Activated CD4-positive, alpha-beta T cell treated with anti-CD3 and anti-CD28 coated beads for 4 hours (primary cell): ENCODE measurements at regions not wholly inside any gene's neighbourhood (a gene's known extent, or its start where the extent isn't known, plus 50 kb on each side); places are given as distances from the start of the nearest gene placed in this dataset.

Experiments
- DNase-seq, 2 donors: peaks; one replicate each; pipeline ENCODE4 v3.0.0-alpha.2; 2020

DNA sequence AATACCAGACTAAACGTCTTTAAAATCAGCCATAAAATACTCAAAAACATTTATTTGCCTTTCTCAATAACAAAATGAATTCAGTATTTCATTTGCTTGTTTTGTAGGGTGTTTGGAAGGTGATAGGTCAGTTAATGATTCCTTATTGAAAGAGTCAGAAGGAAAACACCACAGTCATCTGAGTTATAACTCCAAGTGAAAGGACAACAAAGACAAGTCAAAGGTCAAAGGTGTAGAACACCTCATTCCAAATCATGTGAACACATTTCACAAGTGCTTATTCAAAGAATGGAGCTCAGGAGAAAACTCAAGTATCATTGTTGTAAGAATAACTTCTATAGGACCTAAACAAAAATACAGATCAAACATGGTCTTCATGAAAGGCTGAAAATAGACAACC lies 318.6 kb upstream of the PHF14 start:
- no peak for DNase-seq

- DNase-seq: no peak
Observed at GRCh38 chr7:10657201-10657600, 316.5 kb upstream of the PHF14 start.

DNA sequence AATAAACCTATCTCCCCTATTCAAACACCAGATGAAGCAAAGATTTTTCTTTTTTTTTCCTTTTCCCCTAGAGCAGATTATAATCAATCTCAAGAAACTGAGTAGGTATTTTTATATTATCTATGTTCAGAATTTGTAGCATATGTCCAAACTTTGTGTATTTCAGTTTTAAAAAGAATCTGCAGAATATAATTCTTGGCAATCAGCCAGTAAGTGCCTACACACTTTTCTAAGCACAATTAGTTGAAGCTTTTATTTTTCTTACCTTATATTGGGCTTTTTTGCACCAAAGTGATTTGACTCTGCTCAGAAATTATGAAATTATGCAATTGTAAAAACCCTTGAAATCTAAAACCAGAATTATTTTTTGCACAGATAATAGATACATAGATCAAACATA lies 315.8 kb upstream of the PHF14 start:
- DNase-seq: no peak

GRCh38 chr7:10662491-10662890 lies 311.2 kb upstream of the PHF14 start:
- DNase-seq: no peak

- DNase-seq: no peak
Observed at GRCh38 chr7:10662982-10663884, 310.4 kb upstream of the PHF14 start.

DNA sequence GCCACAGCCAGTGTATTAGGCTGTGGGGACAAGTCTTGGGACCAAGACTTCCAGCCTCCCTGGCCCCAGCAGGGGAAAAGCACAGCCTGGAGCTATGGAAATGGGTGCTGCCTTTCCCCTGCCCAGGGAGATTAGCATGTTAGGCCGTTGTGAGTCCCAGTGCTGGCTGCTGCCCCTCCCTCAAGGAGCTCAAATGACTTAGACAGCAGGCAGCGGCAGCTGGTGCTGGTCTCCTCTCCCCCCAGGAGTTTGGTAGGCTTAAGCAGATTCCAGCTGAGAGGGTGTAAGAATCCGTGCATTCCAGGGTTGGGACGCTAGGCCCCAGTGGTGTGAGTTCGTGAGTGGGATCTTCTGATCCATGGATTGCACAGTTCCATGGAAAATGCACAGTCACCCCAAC lies 301.5 kb upstream of the PHF14 start:
- DNase-seq: no peak

DNA sequence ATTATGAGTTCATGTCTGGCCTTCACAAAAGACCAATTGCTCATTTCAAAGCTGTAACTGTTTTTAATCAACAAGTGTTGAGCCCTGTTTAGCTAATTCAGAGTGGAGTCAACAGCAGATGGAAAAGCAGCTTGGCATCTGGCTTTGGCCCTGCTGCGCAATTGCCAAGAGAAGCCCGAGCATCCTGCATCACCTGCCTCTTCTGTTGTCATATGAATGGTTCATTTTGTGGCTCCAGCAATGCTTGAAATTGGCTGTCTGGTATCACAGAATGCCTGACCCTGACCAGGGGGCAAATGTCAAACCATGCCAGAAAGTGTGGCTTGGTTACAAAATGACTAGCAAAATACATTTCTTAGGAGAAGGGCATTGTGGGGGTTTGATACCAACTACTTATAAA lies 296.5 kb upstream of the PHF14 start:
- DNase-seq: no peak

GRCh38 chr7:10677668-10678232 lies 295.9 kb upstream of the PHF14 start:
- DNase-seq: no peak

- DNase-seq: no peak
Observed at GRCh38 chr7:10684606-10685005, 289.1 kb upstream of the PHF14 start.

GRCh38 chr7:10685040-10685439 lies 288.6 kb upstream of the PHF14 start:
- no peak for DNase-seq

DNA sequence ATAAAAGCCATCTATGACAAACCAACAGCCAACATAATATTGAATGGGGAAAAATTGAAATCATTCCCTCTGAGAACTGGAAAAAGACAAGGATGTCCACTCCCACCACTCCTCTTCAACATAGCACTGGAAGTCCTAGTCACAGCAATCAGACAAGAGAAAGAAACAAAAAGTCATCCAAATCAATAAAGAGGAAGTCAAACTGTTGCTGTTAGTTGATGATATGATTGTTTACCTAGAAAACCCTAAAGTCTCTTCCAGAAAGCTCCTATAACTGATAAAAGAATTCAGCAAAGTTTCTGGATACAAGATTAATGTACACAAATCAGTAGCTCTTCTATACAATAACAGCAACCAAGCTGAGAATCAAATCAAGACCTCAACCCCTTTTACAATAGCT lies 285.1 kb upstream of the PHF14 start:
- DNase-seq: no peak

GRCh38 chr7:10696064-10696463 lies 277.6 kb upstream of the PHF14 start:
- DNase-seq: no peak

GRCh38 chr7:10703059-10703458 lies 270.6 kb upstream of the PHF14 start:
- no peak for DNase-seq

DNA sequence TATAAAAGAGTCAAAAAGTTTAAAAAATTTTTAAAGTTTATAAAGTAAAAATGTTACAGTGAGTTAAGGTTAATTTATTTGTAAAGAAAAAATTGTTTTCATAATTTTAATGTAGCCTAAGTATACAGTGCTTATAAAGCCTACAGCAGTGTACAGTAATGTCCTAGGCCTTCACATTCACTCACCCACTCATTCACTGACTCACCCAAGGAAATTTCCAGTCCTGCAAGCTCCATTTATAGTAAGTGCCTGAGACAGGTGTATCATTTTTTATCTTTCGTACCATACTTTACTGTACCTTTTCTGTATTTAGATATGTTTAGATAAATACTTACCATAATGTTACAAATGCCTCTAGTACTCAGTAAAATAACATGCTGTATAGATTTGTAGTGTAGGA lies 269.7 kb upstream of the PHF14 start:
- no peak for DNase-seq

DNA sequence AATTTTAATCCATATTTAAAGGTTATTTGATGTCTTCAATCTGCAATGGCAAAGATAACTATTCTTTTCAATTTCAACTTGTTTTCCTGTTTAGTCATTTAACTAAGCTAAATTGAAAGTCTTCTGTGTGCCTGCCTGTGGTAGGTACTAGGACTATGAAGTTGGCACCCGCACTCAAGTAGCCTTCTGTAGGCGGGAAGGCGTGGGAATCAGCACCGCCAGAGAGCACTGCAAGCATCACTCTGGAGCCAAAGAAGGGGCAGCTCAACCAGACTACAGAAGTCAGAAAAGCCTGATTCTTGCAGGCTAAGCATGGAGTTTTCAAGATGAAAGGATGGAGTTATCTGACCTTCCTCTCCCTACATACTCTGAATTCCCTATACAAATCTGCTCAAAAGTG lies 269.0 kb upstream of the PHF14 start:
- no peak for DNase-seq

- no peak for DNase-seq
Observed at GRCh38 chr7:10706875-10707493, 266.7 kb upstream of the PHF14 start.

DNA sequence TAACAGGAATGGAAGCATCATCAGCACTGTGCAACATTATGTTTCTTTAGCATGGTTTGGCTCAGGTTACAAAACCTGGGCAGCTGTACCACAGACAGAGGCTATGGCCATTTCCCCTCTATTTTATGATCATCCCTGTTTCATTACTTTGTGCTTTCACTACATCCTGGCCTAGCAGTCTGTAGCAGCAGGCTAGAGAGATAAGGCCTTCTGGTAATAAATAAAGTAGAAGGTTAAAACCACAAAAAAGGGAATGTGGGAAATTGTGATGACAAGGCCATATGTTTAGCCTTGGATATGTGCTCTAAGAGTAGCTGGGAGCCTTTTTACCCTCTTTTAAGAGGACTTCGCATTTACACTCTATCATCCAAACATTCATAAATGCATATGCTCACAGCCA lies 266.2 kb upstream of the PHF14 start:
- DNase-seq: no peak

- no peak for DNase-seq
Observed at GRCh38 chr7:10708447-10708846, 265.2 kb upstream of the PHF14 start.

- DNase-seq: no peak
Observed at GRCh38 chr7:10718768-10719167, 254.9 kb upstream of the PHF14 start.

DNA sequence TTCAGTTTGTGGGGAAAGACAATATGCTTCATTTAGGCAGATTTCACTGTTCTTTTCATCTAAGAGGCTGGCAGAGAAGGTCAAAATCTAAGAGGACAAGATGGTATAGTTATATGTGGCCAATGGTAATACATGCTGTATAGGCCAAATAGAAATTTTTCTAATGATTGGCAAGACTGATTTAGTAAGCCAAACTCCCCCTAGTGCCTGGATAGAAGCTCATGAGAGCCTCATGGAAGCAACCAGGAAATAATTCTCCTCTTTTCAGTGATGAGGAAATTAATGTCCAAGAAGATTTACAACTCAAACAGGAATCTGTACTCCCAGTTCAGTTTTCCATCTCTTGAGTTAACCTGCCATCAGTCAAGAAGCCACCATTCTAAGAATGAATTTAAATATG lies 253.6 kb upstream of the PHF14 start:
- DNase-seq: no peak

- DNase-seq: no peak
Observed at GRCh38 chr7:10721289-10721688, 252.4 kb upstream of the PHF14 start.

- no peak for DNase-seq
Observed at GRCh38 chr7:10723832-10724231, 249.8 kb upstream of the PHF14 start.

DNA sequence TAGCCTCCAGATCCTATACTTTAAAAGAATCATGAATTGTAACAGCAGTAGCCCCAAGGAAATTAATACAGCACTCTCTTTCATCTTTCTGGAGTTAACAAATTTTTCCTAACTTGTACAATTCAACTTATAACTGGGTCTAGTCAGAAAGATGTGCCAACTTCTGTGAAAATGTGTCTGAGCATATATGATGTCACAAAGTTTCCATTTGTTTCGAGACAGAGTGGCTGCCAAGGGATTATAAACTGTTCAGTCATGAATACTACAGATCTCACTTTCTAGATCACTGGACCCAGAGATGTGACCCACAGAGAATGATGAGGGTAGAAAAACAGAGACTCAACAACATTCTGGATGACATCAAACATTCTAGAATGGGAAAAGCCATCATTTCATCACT lies 249.2 kb upstream of the PHF14 start:
- DNase-seq: no peak

GRCh38 chr7:10727636-10728035 lies 246.0 kb upstream of the PHF14 start:
- DNase-seq: no peak
